Fibroblast of lung (primary cell): ENCODE measurements at regions not wholly inside any gene's neighbourhood (a gene's known extent, or its start where the extent isn't known, plus 50 kb on each side); places are given as distances from the start of the nearest gene placed in this dataset.

Experiments
- CTCF ChIP-seq, 2 donors: IDR thresholded peaks in 1 of 2; conservative IDR thresholded peaks in 1 of 2; 1 replicate in 1 of 2; 2 replicates in 1 of 2; pipeline ENCODE4 v1.5.1; 2011 to 2012; ENCODE audit warnings: low read length in 2 of 2, control low read depth in 1 of 2, inconsistent platforms in 1 of 2, low read depth in 1 of 2, mild to moderate bottlenecking in 1 of 2
- EZH2 ChIP-seq: IDR thresholded peaks from 2 replicates; pipeline ENCODE4 v1.5.1; 2012; ENCODE audit warnings: low read length, control low read depth, mild to moderate bottlenecking; ENCODE audit errors: missing control alignments

DNA sequence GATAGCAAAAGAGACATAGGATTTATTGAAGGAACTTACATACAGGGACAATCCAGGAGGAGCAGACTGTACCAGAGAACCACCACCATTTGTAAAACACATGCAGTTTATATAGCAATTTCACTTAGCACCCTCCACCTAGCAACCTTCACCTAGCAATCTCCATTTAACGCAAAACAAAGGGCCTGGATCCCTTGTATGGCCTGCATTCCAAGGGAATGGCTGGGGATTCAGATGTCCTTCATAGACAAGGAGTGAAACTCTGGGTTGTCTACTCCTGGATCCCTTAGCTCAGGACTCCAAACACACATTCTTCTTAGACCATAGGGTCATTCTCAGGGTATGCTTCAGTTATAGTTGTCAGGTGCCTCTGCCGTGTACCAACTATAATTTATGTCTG, 1324.9 kb downstream of the HACE1 start:
- TF ChIP-seq CTCF (conservative IDR thresholded peaks at IDR 0.05 in 1 of 2, IDR thresholded peaks at IDR 0.05 in 1 of 2; ENCODE audit: low read depth in 1 of 2, low read length in 2 of 2) (no peak), EZH2 (no peak)
